ENCODE measurements at regions not wholly inside any gene's neighbourhood (a gene's known extent, or its start where the extent isn't known, plus 50 kb on each side); places are given as distances from the start of the nearest gene placed in this dataset.

DNA sequence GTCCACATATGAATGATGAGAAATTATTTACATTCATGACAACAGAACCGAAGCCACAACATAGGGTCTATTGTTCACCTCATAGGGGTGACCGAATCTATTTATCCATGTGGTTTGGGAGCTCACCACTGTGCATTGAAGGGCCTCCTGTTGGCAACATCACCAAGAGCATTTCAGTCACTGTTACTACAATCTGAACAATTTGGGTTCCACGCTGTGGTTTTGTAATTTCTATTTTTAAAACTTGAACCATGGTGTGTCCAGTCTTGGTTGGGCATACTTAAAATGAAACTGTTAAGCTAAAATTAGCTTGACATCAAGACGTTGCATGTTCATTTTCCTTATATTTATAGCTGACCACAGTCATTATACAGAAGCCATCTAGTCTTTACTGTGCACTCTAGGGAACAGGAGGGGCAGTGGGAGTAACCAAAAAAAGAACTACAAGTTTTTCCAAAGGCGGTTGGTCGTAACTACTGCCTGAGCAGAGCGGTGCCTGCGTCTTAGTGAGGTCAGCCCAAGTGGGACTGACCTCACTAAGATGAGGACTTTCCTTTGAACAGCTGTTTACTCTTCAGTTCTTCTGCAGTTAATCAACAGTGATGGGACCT, 192.1 kb downstream of the SPRY1 start:
- TF ChIP-seq, protein P1, sequence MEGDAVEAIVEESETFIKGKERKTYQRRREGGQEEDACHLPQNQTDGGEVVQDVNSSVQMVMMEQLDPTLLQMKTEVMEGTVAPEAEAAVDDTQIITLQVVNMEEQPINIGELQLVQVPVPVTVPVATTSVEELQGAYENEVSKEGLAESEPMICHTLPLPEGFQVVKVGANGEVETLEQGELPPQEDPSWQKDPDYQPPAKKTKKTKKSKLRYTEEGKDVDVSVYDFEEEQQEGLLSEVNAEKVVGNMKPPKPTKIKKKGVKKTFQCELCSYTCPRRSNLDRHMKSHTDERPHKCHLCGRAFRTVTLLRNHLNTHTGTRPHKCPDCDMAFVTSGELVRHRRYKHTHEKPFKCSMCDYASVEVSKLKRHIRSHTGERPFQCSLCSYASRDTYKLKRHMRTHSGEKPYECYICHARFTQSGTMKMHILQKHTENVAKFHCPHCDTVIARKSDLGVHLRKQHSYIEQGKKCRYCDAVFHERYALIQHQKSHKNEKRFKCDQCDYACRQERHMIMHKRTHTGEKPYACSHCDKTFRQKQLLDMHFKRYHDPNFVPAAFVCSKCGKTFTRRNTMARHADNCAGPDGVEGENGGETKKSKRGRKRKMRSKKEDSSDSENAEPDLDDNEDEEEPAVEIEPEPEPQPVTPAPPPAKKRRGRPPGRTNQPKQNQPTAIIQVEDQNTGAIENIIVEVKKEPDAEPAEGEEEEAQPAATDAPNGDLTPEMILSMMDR (IDR thresholded peaks at IDR 0.05): no peak
- no peak for TF ChIP-seq POLR2A (IDR thresholded peaks at IDR 0.05)
- TF ChIP-seq EP300 (IDR thresholded peaks at IDR 0.05): peak; percentile 27 to 30
